ENCODE measurements at regions not wholly inside any gene's neighbourhood (a gene's known extent, or its start where the extent isn't known, plus 50 kb on each side); places are given as distances from the start of the nearest gene placed in this dataset.

DNA sequence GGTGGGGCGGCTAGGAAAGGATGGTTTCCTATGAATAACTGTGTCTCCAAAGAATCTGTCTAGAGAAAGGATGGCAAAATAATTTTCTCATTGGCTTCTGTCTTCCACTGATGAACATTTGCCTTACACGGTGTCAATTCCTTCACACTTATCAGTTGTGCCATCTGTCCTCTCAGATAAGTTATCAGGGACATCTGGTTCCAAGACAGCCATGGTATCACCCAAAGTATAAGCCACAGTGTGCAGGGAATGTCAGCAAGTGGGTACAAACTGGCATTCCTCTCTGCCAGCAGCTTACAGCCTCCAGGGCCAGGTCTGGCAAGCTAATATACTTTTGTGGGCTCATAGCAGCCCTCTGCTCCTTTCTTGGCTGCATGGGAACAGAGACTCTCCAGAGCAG lies 1092.0 kb downstream of the EFNA5 start:
- TF ChIP-seq EZH2 (IDR thresholded peaks at IDR 0.05) (no peak), POLR2AphosphoS5 (IDR thresholded peaks at IDR 0.05; ENCODE audit: borderline replicate concordance, low read depth, low read length) (no peak)

Data from SK-N-MC (cell line).